Hippocampal formation (tissue), 2 donors: ENCODE measurements at regions not wholly inside any gene's neighbourhood (a gene's known extent, or its start where the extent isn't known, plus 50 kb on each side); places are given as distances from the start of the nearest gene placed in this dataset.

Experiments
- DNase-seq, 2 donors: peaks; one replicate each; lab custom pipeline; 2025; lab: John Stamatoyannopoulos, UW

DNA sequence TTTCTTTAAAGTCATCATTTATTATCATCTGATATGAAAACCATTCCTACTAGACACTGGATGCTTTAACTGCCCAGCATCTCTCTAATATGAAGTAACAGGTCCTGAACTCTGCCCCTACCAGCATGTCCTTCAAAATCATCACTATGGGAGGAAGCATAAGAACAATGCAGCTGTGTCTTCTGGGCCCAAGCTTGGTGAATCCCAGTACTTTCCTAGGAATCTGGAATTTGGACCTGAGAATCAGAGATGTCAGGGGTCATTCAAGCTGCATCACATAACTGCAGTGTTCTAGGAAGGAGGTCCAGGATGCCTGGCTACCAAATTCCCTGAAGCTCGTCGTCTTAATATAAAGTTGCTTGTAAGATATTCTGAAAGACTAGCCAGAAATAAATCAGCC is 182.7 kb downstream of the AHR start:
- DNase-seq: no peak

GRCh38 chr7:17485368-17485767 is 186.9 kb downstream of the AHR start:
- DNase-seq: no peak

- no peak for DNase-seq
Observed at GRCh38 chr7:17485904-17486303, 187.5 kb downstream of the AHR start.

GRCh38 chr7:17486835-17487234 is 188.4 kb downstream of the AHR start:
- no peak for DNase-seq

DNA sequence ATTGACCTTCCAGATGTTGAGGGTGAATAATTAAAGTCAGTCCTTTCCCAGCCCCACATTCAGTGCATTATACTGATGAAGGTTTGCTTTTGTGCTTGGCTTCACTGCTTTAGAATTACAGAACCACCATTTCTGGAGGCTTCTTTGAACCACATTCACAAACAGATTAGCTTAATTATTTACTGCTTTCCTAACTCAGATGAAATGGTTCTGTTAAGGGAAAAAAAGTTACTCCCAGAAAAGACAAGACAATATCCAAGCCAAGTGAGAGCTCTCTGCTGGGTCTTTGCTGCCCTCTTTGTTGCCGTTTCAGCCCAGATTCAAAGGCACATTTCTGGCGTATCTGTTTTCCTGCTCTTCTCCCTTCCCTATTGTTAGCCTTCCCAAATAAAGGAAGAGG is 188.9 kb downstream of the AHR start:
- DNase-seq: no peak

- no peak for DNase-seq
Observed at GRCh38 chr7:17488829-17489228, 190.4 kb downstream of the AHR start.

DNA sequence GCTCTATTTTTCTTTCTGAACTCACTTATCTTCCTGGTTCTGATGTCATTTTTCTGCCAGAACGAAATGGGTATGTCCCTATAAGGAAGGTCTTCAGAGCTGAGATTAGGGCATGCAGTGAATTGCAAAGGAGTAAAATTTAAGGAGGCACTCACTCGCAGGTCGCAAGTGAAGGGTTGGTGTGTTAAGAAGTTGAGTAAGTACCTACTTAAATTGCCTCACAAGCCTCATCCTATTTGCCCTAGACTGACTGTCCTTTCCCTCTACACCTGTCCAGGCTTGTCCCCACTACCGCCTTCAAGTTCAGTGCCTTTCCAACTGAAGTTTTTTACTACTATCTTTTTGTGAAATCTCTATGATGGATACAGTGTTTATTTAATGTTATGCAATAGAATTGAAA is 191.5 kb downstream of the AHR start:
- no peak for DNase-seq

DNA sequence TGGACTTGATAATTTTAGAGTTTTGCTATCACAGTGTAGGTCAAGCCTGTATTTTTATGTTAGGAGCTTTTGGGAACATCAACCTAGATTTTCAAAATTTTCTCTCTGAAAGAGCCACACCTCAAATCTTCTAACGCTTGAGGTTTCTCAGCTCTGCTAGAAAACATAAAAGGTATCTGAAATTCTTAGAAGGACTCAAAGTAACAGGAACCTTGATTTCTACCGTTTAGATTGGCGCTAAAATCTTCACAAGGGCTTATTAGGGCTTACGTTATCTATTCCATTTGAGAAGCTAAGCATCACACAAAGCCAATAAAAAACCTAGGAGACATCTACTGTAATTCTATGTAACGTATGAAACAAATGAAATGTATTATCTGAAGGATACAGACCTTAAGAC is 192.4 kb downstream of the AHR start:
- no peak for DNase-seq

GRCh38 chr7:17492437-17492836 is 194.0 kb downstream of the AHR start:
- DNase-seq: no peak

DNA sequence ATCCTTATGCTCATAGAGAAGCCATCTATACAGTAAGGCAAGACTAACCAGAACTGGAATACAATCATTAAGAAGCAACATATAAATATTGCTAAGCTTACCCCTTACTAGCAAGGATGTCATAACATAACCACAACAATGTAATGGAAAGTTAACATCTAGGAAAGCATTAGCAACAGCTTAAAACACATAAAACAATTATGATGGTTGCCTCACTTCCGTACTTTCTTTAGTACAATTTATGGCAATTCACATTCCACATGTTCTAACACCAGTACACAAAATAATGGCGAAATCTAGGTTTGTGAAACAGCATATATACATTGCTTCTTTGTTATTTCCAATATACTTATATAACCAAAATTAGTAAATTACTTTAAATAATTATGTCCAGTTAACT is 195.0 kb downstream of the AHR start:
- no peak for DNase-seq

GRCh38 chr7:17495655-17496394 is 197.4 kb downstream of the AHR start:
- no peak for DNase-seq

DNA sequence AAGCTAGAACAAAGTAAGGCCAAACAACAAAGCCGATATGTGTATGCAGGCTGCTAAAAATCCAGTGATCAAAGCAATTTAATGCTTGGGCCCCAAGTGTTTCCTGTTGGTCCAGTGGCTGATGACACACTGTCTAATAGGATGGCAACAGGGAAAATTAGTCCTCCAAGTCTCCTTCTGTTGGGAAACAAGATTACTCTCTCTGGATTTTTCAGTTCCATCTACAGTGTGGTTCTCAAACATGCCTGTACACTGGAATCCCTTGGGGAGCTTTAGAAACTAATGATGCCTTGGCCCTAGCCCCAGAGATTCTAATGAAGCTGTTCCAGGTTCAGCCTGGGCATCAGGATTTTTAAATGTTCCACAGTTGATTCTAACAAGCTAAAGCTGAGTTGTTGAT is 198.7 kb downstream of the AHR start:
- no peak for DNase-seq

GRCh38 chr7:17497549-17498167 is 199.2 kb downstream of the AHR start:
- DNase-seq: no peak

GRCh38 chr7:17498230-17498629 is 199.8 kb downstream of the AHR start:
- DNase-seq: no peak

DNA sequence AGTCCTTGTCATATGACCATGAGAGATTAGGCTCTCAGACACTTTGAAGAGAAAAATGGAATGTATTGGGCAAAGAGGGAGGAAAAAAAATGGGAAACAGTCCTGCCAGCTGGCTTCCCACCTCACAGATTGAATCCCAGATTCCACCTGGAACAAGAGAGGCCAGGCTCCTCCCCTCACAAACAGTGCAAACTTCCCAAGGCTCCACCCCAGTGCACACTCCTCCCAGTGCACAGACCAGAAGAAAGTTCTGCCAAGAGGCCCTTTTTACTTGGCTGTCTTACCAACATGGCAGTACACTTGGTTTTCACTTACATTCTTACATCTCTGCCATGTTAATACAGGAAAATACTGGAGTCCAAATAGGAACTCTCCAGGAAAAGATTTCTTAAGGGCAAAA is 202.3 kb downstream of the AHR start:
- no peak for DNase-seq

GRCh38 chr7:17501441-17502212 is 203.2 kb downstream of the AHR start:
- DNase-seq: no peak

GRCh38 chr7:17502213-17503060 is 204.0 kb downstream of the AHR start:
- no peak for DNase-seq

- DNase-seq: no peak
Observed at GRCh38 chr7:17506095-17506494, 207.6 kb downstream of the AHR start.

GRCh38 chr7:17506596-17506995 is 208.1 kb downstream of the AHR start:
- DNase-seq: no peak

DNA sequence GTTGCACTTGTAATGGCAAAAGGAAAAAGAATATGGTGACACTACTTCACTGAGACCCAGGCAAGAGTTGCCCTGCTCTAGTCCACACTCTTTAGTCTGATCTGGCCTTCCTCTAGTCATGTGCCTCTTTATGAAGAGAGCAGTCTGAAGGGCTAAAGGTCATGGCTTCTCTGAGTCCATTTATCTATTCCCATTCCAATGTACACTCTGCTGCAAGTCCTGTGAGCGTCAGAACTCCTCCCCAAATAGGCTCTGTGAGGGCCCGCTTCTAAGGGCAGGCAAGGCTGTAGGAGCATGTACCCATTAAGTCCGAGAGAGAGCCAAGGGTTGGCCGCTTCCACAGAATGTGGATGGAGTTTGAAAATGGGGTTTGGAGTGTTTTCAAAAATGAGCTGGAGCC is 209.3 kb downstream of the AHR start:
- no peak for DNase-seq

DNA sequence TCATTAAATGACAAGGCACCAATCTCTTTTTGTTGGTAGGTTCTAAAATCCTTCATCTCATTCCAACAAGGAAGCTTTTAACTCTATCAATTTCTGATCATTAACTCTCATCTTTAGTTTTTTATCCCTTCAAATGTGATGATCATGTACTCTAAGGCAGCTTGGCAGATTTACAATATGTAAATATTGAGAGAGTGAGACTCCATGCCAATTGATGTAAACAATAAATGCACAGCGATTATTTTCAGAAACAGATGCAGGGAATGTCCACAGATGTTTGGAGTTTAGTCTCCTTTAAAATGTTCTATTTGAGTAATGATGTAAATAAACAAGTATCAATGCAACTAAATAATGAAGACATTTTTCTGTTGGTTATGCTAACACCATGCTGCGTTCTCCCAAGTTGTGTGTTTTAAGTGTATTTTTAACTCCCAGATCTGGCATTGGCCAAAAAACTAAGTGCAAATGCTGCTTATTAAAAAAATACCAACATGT is 213.8 kb downstream of the AHR start:
- DNase-seq: no peak

GRCh38 chr7:17516771-17517170 is 218.3 kb downstream of the AHR start:
- no peak for DNase-seq
